SK-MEL-5 (cell line): ENCODE measurements at regions not wholly inside any gene's neighbourhood (a gene's known extent, or its start where the extent isn't known, plus 50 kb on each side); places are given as distances from the start of the nearest gene placed in this dataset.

Experiments
- DNase-seq: peaks from one replicate; pipeline ENCODE4 v3.0.0-alpha.2; 2016; ENCODE audit warnings: low read depth, low spot score
- in situ Hi-C: cut with HindIII; loops from 2 replicates; pipeline ENCODE4 v1.10.0; 2016; ENCODE audit warnings: low sequenced_read_pairs, high pct_unique_total_duplicates, low pct_unique_long_range_greater_than_20kb

- in situ Hi-C loops, result no loop called here
- DNase-seq, result no peak
Measured at GRCh38 chr18:30139631-30140287, 902.8 kb downstream of the DSC3 start.

DNA sequence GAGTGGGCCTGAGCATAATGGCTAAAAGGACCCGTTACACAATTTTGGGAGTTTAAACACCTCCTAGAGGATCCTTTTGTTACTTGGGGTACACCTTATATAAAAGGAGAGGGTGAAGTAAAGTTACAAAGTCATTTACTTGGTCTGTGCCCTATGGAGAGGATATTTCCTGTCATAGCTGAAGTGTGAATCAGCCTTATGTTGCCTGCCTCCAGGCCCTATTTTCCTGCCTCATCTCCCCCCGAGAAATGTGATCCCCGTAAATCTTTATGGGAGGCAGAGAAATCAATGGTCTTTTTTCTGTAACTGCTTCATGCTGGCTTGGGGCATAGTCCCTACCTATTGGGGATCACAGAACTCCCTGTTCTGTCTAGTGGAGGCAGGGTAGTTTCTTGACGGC lies 906.6 kb downstream of the DSC3 start:
- in situ Hi-C loops, result no loop called here
- no peak for DNase-seq

DNA sequence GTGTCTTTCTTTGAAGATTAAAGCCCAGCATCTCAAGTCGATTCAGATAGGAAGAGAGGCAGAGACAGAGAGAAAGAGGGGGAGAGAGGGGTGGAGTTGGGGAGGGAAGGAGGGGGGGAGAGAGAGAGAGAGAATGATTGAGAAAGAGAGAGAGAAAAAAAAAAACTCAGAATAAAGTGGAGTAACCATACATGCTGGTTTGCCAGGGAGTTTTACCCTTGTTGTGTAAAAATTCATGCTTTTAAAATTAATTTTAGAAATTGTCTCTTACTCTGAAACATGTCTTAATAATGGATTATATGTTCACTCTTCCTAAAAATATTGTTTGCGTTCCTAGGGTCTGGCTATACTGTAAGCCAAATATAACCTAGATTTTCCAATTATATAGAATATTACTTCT lies 908.5 kb downstream of the DSC3 start:
- DNase-seq, result no peak
- in situ Hi-C loops, result no loop called here

- DNase-seq, result no peak
- in situ Hi-C loops, result no loop called here
Measured at GRCh38 chr18:30132959-30133358, 909.6 kb downstream of the DSC3 start.

DNA sequence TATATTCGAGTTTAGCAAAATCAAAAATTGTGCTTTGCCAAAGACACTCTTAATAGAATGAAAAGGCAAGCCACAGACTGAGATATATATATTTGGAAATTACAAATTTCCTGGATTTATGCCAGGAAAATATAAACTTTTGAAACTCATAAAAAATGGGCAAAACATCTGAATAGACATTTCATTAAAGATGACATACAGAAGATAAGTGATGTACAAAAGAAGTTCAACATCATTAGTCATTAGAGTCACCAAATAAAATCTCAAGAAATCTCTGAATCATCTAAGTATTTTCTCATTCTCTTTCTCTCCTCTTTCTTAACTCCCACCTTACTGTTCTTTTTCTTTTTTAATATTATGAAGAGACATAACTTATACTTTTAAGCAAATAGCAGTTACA lies 921.1 kb downstream of the DSC3 start:
- no peak for DNase-seq
- in situ Hi-C loops, result no loop called here

DNA sequence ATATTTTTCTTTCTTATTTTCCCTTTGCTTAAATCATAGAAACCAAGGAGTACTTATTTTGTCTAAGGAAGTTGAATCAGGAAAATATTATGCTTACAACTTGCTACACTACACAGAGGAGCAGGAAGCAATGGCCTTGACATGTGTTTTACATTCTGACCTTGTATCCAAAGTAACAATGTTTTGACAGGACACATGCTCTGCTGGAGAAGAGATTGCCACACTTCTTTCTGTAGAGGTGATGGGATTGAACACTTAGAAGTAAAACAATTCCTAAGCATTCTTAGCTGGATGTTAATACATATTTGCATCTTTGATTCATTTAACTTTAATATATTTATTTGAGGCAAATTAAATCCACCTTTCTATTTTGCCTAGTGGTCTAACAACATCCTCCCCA lies 929.1 kb downstream of the DSC3 start:
- DNase-seq, result no peak
- in situ Hi-C loops, result no loop called here

GRCh38 chr18:30106356-30106755 lies 936.2 kb downstream of the DSC3 start:
- peak; percentile 74 for DNase-seq

DNA sequence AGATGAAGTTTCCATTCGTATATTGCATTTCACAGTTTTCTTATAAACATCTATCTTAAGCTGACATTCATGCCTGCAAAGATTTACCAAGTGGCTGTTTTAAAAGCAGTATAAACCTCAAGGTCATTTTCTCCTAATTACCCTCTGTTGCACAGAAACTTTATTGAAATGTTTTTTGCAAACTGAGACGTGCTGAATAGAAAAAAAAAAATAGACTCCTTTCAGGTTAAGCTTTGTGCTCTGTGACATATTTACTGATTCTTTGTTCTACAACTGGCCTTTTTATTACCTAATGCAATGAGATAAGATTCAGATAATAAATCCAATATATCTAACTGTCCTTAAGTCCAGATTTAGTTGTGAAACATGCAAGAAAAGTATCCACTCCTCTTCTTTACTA lies 938.7 kb downstream of the DSC3 start:
- DNase-seq, result no peak
- in situ Hi-C loops, result no loop called here

More at GRCh38 chr18:30106356-30106755, 936.2 kb downstream of the DSC3 start:
- in situ Hi-C loops, result no loop called here

DNA sequence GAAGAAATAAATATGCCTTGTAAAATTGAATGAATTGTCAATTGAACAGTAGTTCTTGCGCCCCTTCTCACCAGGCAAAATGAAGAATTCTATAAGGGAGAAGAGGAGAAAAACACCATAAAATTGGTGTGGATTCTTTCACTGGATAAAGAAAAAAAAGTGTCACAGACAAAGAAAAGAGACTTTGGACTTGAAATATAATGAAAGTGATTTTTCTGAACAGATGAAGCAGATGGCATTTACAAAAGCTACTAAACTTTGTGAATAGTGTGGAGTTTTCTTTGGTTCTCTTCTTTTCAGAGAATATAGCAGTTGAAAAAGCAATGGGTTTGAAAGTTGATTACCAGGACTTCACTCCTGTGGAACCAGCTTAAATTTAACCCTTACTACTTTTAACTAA lies 945.7 kb downstream of the DSC3 start:
- DNase-seq, result no peak
- in situ Hi-C loops, result no loop called here

- in situ Hi-C loops, result no loop called here
- DNase-seq, result no peak
Measured at GRCh38 chr18:30094556-30094955, 948.0 kb downstream of the DSC3 start.

GRCh38 chr18:30093376-30093775 lies 949.2 kb downstream of the DSC3 start:
- in situ Hi-C loops, result no loop called here
- DNase-seq, result no peak

- in situ Hi-C loops, result no loop called here
- no peak for DNase-seq
Measured at GRCh38 chr18:30088238-30089015, 954.1 kb downstream of the DSC3 start.

DNA sequence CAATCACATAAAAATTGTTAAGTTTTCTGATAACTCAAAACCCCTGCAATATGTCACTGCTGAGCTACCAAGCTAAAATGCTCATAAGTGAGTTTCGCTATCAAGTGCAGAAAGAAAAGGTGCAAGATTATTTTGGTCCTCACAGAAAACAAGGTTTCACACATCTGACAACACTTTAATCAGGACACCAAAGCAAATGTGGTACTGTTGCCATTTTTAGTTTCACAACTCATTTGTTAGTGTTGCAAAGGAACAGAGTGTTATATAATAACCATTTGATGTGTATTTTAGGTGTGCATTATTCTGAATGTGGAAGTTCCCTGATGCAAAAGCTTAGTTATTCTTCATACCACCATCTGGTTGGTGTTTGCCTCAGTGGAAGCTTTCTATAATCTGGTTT lies 956.2 kb downstream of the DSC3 start:
- DNase-seq, result no peak
- in situ Hi-C loops, result no loop called here

DNA sequence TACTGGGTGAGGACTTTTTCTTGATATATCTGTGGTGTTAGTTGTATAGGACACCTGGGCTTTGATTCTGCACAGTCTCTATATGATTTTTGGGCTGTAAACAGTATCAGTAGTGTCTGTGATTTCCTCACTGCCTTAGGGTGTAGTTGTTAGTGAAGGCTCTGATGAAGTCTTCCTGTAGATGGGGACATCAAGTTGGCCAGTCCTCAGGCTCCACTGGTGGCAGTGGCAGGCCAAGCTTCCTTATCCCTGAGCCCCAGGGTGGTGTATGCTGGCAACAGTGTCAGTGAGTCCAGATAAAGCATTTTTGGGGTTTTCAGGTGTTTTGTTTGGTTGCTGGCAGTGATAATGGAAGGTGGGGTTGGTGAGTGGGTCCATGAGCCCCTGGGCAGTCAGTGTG lies 961.4 kb downstream of the DSC3 start:
- in situ Hi-C loops, result no loop called here
- peak; percentile 3 for DNase-seq

DNA sequence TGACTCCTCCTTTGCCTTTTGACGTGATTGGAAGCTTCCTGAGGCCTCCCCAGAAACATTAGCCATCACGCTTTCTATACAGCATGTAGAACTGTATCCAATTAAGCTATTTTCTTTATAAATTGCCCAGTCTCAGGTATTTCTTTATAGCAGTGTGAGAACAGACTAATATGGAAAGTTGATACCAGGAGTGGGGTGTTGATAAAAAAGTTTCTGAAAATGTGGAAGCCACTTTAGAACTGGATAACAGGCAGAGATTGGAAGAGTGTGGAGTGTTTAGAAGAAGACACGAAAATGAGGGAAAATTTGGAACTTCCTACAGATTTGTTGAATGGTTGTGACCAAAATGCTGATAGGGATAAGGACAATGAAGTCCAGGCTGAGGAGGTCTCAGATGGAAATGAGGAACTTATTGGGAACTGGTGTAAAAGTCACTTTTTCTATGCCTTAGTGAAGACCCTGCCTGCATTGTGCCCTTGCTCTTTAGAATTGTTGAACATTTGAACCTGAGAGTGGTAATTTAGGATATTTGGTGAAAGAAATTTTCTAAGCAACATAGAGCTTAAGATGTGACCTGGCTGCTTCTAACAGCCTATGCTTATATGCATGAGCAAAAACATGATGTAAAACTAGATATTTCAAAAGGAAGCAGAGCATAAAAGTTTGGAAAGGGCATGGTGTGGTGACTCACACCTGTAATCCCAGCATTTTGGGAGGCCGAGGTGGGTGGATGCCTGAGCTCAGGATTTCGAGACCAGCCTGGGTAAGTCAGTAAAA lies 969.7 kb downstream of the DSC3 start:
- in situ Hi-C loops, result no loop called here
- no peak for DNase-seq

GRCh38 chr18:30066288-30066687 lies 976.3 kb downstream of the DSC3 start:
- no peak for DNase-seq
- in situ Hi-C loops, result no loop called here

- no peak for DNase-seq
- in situ Hi-C loops, result no loop called here
Measured at GRCh38 chr18:30057398-30057797, 985.1 kb downstream of the DSC3 start.

DNA sequence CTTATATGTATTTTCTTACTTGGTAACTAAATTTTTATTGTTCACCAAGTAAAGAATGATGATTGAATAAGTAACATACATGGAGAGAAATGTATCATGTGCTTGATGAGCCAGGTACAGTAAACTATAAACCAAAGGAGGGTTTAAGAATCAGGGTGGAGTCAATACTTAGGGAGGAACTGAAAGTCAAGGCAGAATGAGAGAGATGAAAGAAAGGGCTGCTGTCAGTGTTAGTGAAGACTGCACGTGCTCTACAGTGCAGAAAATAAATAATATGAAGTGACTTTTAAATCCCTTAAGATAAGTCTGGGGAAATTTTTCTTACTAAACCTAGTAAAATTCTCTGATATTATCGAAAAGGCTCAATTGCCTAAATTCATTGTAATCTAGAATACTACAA lies 986.0 kb downstream of the DSC3 start:
- in situ Hi-C loops, result no loop called here
- no peak for DNase-seq

DNA sequence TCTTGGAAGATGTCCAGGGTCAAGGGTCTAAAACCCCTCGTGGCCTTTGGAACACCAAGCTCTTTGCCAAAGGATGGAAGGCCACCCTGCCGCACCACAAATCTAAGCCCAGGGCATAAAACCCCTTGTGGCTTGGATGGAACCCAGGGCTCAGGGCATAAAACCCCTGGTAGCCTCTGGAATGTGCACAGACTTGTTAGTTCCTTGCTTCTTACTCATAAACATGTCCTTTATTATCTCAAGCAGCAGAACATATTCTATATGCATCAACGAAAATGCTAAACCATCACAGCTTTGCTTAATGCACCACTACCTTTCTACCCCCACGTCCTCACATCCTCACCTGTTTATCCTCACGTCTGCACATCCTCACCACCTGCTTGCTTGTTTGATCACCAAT lies 998.0 kb downstream of the DSC3 start:
- no peak for DNase-seq
- in situ Hi-C loops, result no loop called here
